ENCODE measurements at regions not wholly inside any gene's neighbourhood (a gene's known extent, or its start where the extent isn't known, plus 50 kb on each side); places are given as distances from the start of the nearest gene placed in this dataset.

DNA sequence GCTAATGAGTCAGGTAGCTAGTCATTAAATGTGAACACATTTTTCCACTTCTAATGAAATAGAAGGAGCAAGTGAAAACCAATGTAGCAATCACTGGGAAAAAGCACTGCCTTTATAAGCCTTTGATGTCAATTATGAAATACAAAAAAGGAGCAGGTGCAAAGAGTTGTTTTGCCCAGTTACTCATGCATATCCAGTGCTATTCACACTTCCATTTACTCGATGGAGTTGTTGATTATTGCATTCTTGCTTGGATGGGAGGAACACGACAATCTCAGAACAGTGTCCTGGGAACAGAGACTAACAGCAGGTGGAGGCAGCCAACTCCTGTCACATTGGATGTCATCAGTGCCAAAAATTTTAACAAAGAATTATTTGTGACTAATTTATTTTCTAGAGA is 372.5 kb downstream of the CBLN2 start:
- Histone ChIP-seq H3K4me2 (ENCODE audit: control insufficient read depth, extremely low read depth, insufficient read depth, low read depth, low read length) (no peak overlapping the region), H2AFZ (ENCODE audit: control insufficient read depth, low read length) (no peak overlapping the region), H3K9ac (ENCODE audit: control insufficient read depth, extremely low read depth, insufficient read depth, low read length) (no peak overlapping the region), H3K27me3 (ENCODE audit: control insufficient read depth, extremely low read depth, insufficient read depth, low read length) (no peaks in the 10 kb centered on the region), H3K27ac (ENCODE audit: control insufficient read depth, insufficient read depth, low read length) (no peak overlapping the region), H3K79me2 (ENCODE audit: control insufficient read depth, insufficient read depth, low read length) (no peaks in the 10 kb centered on the region), H3K9me3 (ENCODE audit: control insufficient read depth, low read depth, low read length) (peaks cover 1% of the 10 kb centered on the region), H3K4me3 (ENCODE audit: control insufficient read depth in 2 of 3, extremely low read depth in 1 of 3, insufficient read depth in 2 of 3, low read depth in 1 of 3, low read length in 3 of 3) (no peak overlapping the region), H4K20me1 (ENCODE audit: control insufficient read depth, extremely low read depth, insufficient read depth, low read length) (no peaks in the 10 kb centered on the region), H3K9me1 (ENCODE audit: control insufficient read depth, extremely low read depth, insufficient read depth, low read length) (no peaks in the 10 kb centered on the region), H3K4me1 (ENCODE audit: control insufficient read depth, extremely low read depth, insufficient read depth, low read length) (no peaks in the 10 kb centered on the region), H3K36me3 (ENCODE audit: control insufficient read depth in 2 of 2, extremely low read depth in 1 of 2, insufficient read depth in 2 of 2, low read length in 2 of 2) (no peaks in the 10 kb centered on the region)
- dilution Hi-C loops (cut with MboI; ENCODE audit: extremely low pct_ligation_motif_present, low sequenced_read_pairs) = no loop called here
- DNase-seq (ENCODE audit: low read depth, low spot score) (no peak), FAIRE-seq (no peak)
- TF ChIP-seq CTCF (optimal IDR thresholded peaks at IDR 0.05 in 1 of 3, IDR thresholded peaks at IDR 0.05 in 1 of 3, conservative IDR thresholded peaks at IDR 0.05 in 1 of 3; ENCODE audit: extremely low read depth in 1 of 3, insufficient read depth in 2 of 3, low read length in 3 of 3) (no peak), EZH2 (IDR thresholded peaks at IDR 0.05; ENCODE audit: low read length) (no peak)

- Histone ChIP-seq H3K27me3 (ENCODE audit: control insufficient read depth, extremely low read depth, insufficient read depth, low read length) (no peaks in the 10 kb centered on the region), H3K9me3 (ENCODE audit: control insufficient read depth, low read depth, low read length) (peaks cover 2% of the 10 kb centered on the region), H3K4me2 (ENCODE audit: control insufficient read depth, extremely low read depth, insufficient read depth, low read depth, low read length) (no peak overlapping the region), H3K4me1 (ENCODE audit: control insufficient read depth, extremely low read depth, insufficient read depth, low read length) (no peaks in the 10 kb centered on the region), H3K9ac (ENCODE audit: control insufficient read depth, extremely low read depth, insufficient read depth, low read length) (no peak overlapping the region), H2AFZ (ENCODE audit: control insufficient read depth, low read length) (no peak overlapping the region), H3K79me2 (ENCODE audit: control insufficient read depth, insufficient read depth, low read length) (no peaks in the 10 kb centered on the region), H3K27ac (ENCODE audit: control insufficient read depth, insufficient read depth, low read length) (no peak overlapping the region), H4K20me1 (ENCODE audit: control insufficient read depth, extremely low read depth, insufficient read depth, low read length) (no peaks in the 10 kb centered on the region), H3K36me3 (ENCODE audit: control insufficient read depth in 2 of 2, extremely low read depth in 1 of 2, insufficient read depth in 2 of 2, low read length in 2 of 2) (no peaks in the 10 kb centered on the region), H3K9me1 (ENCODE audit: control insufficient read depth, extremely low read depth, insufficient read depth, low read length) (no peaks in the 10 kb centered on the region), H3K4me3 (ENCODE audit: control insufficient read depth in 2 of 3, extremely low read depth in 1 of 3, insufficient read depth in 2 of 3, low read depth in 1 of 3, low read length in 3 of 3) (no peak overlapping the region)
- TF ChIP-seq CTCF (optimal IDR thresholded peaks at IDR 0.05 in 1 of 3, IDR thresholded peaks at IDR 0.05 in 1 of 3, conservative IDR thresholded peaks at IDR 0.05 in 1 of 3; ENCODE audit: extremely low read depth in 1 of 3, insufficient read depth in 2 of 3, low read length in 3 of 3) (no peak), EZH2 (IDR thresholded peaks at IDR 0.05; ENCODE audit: low read length) (no peak)
- dilution Hi-C loops (cut with MboI; ENCODE audit: extremely low pct_ligation_motif_present, low sequenced_read_pairs) = no loop called here
- DNase-seq (ENCODE audit: low read depth, low spot score) = no peak
- no peak for FAIRE-seq
These were observed 382.5 kb downstream of the CBLN2 start for GRCh38 chr18:72161691-72162090.
